Heart left ventricle (tissue), 13 donors: ENCODE measurements at regions not wholly inside any gene's neighbourhood (a gene's known extent, or its start where the extent isn't known, plus 50 kb on each side); places are given as distances from the start of the nearest gene placed in this dataset.

Source experiments
- CTCF ChIP-seq, 12 donors: fragments of 200-600 bp; sonication (generic) in 4 of 12; IDR thresholded peaks; one replicate each; pipeline versions ENCODE4 v1.5.0 to v1.8.0; 2018 to 2022; ENCODE audit warnings: antibody characterized with exemption in 12 of 12, mild to moderate bottlenecking in 5 of 12
- POLR2A ChIP-seq, 2 donors: fragments of 450-650 bp; IDR thresholded peaks; one replicate each; pipeline ENCODE4 v1.6.1; 2017; ENCODE audit warnings: antibody characterized with exemption in 2 of 2, mild to moderate bottlenecking in 2 of 2, moderate library complexity in 2 of 2
- donor health status: ischemic (EF 13 %, LVEDD 7.1; RV severe dilation, severe dysfunction).
- donor health status: DM: no; HTN: yes; CAD: no.
- donor health status: DM: no; HTN: no; CAD: no.
- donor health status: ischemic (EF 25% LVEDD 6.9; RV normal size, moderate dysfunction).
- donor health status: ischemic (EF 25% LVEDD 5.7; RV mildly dilated, moderate dysfunction).
- donor health status: ischemic (EF 35%, LVEDD 5.7; RV mildly dilated, moderate dysfunction).
- donor health status: nonischemic (EF 11% LVEDD 7.7; RV severe dilation, severe dysfunction).
- donor health status: DM: yes; HTN: yes; CAD: no.
- donor health status: PGD.
- donor health status: ischemic (EF 29% LVEDD 5.4; RV normal size, mild dysfunction).
- donor health status: nonischemic (EF 23%, LVEDD 6.1; RV moderate dilation, normal function).

GRCh38 chr17:5644065-5644464, 59.8 kb upstream of the NLRP1 start:
- TF ChIP-seq POLR2A (IDR thresholded peaks at IDR 0.05): no peak
- TF ChIP-seq CTCF (IDR thresholded peaks at IDR 0.05): no peak
